ENCODE measurements at regions not wholly inside any gene's neighbourhood (a gene's known extent, or its start where the extent isn't known, plus 50 kb on each side); places are given as distances from the start of the nearest gene placed in this dataset.
A peak's percentile ranks its signal among the peaks of the same experiment; 100 is the strongest.

DNA sequence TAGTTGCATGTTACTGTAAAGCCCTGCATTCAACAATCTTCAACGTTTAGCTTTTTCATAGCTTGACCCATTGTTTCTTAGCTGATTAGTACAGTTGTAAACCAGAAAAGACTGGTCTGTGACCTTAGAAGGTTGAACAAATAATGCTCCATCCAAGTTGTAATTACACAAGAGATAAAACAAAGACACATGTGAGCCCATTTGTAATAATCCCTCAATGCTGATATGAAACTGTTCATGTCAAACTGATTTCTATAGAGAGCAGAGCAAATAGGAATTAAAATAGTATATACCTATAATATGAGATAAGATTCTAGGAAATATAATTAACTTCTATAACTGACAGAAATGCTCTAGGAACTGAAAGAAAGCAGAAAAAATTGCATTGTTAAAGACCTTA is 94.7 kb upstream of the SLC25A13 start:
- TF ChIP-seq, protein P1, sequence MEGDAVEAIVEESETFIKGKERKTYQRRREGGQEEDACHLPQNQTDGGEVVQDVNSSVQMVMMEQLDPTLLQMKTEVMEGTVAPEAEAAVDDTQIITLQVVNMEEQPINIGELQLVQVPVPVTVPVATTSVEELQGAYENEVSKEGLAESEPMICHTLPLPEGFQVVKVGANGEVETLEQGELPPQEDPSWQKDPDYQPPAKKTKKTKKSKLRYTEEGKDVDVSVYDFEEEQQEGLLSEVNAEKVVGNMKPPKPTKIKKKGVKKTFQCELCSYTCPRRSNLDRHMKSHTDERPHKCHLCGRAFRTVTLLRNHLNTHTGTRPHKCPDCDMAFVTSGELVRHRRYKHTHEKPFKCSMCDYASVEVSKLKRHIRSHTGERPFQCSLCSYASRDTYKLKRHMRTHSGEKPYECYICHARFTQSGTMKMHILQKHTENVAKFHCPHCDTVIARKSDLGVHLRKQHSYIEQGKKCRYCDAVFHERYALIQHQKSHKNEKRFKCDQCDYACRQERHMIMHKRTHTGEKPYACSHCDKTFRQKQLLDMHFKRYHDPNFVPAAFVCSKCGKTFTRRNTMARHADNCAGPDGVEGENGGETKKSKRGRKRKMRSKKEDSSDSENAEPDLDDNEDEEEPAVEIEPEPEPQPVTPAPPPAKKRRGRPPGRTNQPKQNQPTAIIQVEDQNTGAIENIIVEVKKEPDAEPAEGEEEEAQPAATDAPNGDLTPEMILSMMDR (conservative IDR thresholded peaks at IDR 0.05; ENCODE audit: low read length) = no peak
- H3K4me3 ChIP-seq (ENCODE audit: low read length) = no peak overlapping the region
- no peak for DNase-seq (ENCODE audit: low read depth)

DNA sequence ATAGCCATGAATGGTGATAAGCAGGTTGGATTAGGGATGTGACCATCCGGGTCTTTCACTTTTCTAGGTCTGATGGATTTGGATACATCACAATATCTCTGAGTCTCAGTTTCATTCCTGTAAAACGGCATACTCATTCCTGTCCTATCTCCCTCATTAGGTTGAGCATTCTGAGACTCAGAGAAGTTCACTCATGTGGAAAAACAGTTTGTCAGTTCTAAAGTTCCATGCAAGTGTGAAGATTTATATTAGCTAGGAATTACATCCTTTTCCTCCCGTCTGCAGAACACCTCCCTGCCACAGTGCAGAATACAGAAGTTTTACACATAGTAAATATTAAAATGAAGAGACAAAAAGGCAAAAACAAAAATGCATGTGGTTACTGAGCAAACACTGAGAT is 94.2 kb upstream of the SLC25A13 start:
- DNase-seq (ENCODE audit: low read depth) = no peak
- no peak overlapping the region for H3K4me3 ChIP-seq (ENCODE audit: low read length)
- TF ChIP-seq, protein P1 (conservative IDR thresholded peaks at IDR 0.05; ENCODE audit: low read length) = no peak

- TF ChIP-seq, protein P1 (conservative IDR thresholded peaks at IDR 0.05; ENCODE audit: low read length) = no peak
- no peak for DNase-seq (ENCODE audit: low read depth)
- no peak overlapping the region for H3K4me3 ChIP-seq (ENCODE audit: low read length)
Measured at GRCh38 chr7:96415293-96415940, 93.5 kb upstream of the SLC25A13 start.

DNA sequence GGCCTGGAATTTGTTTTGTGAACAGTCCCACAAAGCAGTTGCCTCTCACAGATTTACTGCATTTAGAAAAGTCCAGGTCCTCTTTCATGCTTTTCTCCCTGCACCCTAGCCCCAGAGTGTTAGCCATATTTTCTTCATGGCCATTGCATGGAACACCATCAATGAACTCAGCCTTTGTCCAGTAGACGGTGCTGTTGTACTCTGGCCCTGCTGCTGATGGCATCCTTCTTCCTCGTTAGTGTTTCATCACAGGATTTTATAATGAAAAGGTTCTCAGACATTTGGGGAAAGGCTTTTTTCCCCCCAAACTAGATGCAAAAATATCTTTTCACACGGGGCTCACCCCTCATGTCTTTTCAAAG is 93.0 kb upstream of the SLC25A13 start:
- DNase-seq (ENCODE audit: low read depth) = peak; percentile 35
- H3K4me3 ChIP-seq (ENCODE audit: low read length) = no peak overlapping the region
- TF ChIP-seq, protein P1 (conservative IDR thresholded peaks at IDR 0.05; ENCODE audit: low read length) = peak; percentile 68

DNA sequence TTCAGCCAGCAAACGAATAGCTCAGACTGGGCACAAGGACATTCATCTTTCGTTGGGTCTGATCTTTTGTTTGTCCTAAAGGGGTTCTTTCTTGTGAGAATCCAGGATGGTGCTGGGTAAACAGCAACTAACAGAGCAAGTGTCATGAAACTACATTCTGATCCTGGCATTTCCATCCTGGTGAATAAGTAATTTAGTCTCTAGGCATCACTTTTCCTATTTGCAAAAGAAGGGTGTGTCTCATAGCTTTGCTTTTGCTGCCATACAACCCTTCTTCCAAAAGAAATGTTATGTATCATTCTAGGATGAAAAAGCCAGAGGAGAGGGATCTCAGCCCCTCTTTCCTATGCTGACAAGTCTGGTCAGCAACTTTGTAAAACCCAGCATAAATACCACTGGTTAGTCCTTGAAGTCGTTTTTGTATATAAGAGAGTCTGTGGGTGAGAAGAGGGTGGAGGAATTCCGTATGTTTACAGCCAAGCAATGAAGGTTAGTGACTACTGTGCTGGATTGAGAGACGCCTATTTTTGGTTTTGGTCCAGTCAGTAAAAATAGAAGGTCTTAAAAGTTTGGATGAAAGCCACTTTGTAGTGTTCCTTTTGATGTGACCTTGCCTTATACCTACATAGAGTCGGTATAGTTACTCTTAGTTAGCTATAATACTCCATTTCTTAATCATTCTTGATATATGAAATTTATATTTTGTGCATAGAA is 88.4 kb upstream of the SLC25A13 start:
- TF ChIP-seq, protein P1 (conservative IDR thresholded peaks at IDR 0.05; ENCODE audit: low read length) = no peak
- no peak overlapping the region for H3K4me3 ChIP-seq (ENCODE audit: low read length)
- DNase-seq (ENCODE audit: low read depth) = no peak

DNA sequence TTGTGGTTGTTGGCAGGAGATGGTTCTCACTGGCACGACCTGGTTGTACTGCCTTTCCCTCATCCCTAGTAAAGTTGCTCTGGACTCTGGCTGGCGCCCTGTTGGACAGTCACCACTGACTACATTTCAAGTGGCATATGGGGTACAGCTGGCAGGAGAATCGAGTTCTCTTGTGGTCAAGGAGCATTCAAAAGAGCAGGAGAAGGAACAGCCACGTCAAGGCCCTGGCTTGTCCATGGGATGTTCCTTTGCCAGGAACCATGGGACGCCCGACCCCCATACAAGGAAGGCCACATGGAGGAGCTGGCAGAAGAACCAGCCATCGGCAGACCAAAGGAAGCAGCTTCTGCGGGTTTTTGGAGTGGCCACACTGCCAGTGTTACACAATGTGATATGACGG is 87.0 kb upstream of the SLC25A13 start:
- DNase-seq (ENCODE audit: low read depth) = no peak
- H3K4me3 ChIP-seq (ENCODE audit: low read length) = no peak overlapping the region
- TF ChIP-seq, protein P1 (conservative IDR thresholded peaks at IDR 0.05; ENCODE audit: low read length) = no peak

DNA sequence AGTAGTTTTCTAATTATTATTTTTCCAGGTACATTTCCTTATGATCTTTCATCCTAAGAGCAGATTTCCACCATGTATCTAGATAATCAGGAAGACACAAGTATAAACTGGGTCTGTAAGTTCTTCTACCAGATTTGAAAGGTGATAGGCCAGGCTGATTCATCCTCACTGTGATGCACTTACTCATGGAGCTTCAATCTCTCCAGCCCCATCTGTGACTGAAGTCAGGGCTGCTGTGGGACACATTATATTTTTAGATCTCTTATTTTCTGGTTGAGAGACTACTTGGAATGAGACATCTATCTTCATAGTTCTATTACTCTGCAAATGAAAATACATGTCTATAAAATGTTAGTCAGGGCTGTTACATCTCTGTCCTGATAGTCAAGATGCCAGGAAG is 85.5 kb upstream of the SLC25A13 start:
- H3K4me3 ChIP-seq (ENCODE audit: low read length) = no peak overlapping the region
- peak; percentile 17 for DNase-seq (ENCODE audit: low read depth)
- TF ChIP-seq, protein P1 (conservative IDR thresholded peaks at IDR 0.05; ENCODE audit: low read length) = no peak

Measured in AG10803 (cell line).